IMR-90 (cell line): ENCODE measurements at regions not wholly inside any gene's neighbourhood (a gene's known extent, or its start where the extent isn't known, plus 50 kb on each side); places are given as distances from the start of the nearest gene placed in this dataset.

Experiments used
- BHLHE40 ChIP-seq: fragments of 150-350 bp; IDR thresholded peaks from 2 replicates; pipeline ENCODE4 v1.6.1; 2016; ENCODE audit warnings: mild to moderate bottlenecking, low read depth, low read length
- CHD1 ChIP-seq: IDR thresholded peaks from 2 replicates; pipeline ENCODE4 v1.6.1; 2012; ENCODE audit warnings: low read depth, low read length, improper control_type of control experiment
- MAFK ChIP-seq: IDR thresholded peaks from 2 replicates; pipeline ENCODE4 v1.6.1; 2012; ENCODE audit warnings: low read depth, low read length, improper control_type of control experiment
- MAZ ChIP-seq: IDR thresholded peaks from 2 replicates; pipeline ENCODE4 v1.6.1; 2012; ENCODE audit warnings: low read depth, mild to moderate bottlenecking, low read length, improper control_type of control experiment, moderate library complexity, borderline replicate concordance
- POLR2A ChIP-seq: IDR thresholded peaks from 2 replicates; pipeline ENCODE4 v1.6.1; 2012; ENCODE audit warnings: mild to moderate bottlenecking, low read depth, low read length
- RAD21 ChIP-seq: IDR thresholded peaks from 2 replicates; pipeline ENCODE4 v1.6.1; 2012; ENCODE audit warnings: low read length, improper control_type of control experiment
- RCOR1 ChIP-seq: IDR thresholded peaks from 2 replicates; pipeline ENCODE4 v1.6.1; 2012; ENCODE audit warnings: mild to moderate bottlenecking, low read length, improper control_type of control experiment; ENCODE audit not compliant: insufficient replicate concordance
- RFX5 ChIP-seq: IDR thresholded peaks from 2 replicates; pipeline ENCODE4 v1.8.0; 2012; ENCODE audit warnings: low read depth, mild to moderate bottlenecking, low read length, moderate library complexity
- SMC3 ChIP-seq: fragments of 150-350 bp; IDR thresholded peaks from 2 replicates; pipeline ENCODE4 v1.6.1; 2016; ENCODE audit warnings: low read depth, mild to moderate bottlenecking, antibody characterized with exemption, low read length, moderate library complexity
- TF ChIP-seq, protein P1 (sequence below): conservative IDR thresholded peaks from 2 replicates; pipeline ENCODE4 v1.5.1; 2012; ENCODE audit warnings: mild to moderate bottlenecking, low read depth, low read length, improper control_type of control experiment
- TF ChIP-seq, protein P2 (sequence below): fragments of 150-350 bp; IDR thresholded peaks from 2 replicates; pipeline ENCODE4 v1.6.1; 2016; ENCODE audit warnings: low read depth, mild to moderate bottlenecking, low read length, moderate library complexity, borderline replicate concordance

DNA sequence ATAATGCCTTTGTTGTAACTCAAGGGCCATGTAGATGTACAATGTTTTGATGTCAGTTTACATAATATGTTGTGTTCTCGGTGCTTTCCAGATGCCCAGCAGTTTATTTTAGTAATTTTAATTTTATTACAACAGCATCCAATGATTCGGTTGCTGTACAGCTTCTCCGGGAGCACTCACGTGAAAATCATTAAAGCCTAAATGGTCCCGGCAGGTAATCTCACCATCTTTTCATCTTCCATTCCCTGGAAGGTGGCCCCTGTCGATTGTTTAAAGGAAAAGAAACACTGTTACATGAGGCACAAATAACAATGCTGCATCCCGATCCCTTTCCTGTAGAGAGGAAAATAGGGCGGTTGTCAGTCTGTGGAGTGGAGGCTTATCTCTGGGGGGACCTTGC, 498.1 kb downstream of the SLC4A3 start:
- TF ChIP-seq, protein P1, sequence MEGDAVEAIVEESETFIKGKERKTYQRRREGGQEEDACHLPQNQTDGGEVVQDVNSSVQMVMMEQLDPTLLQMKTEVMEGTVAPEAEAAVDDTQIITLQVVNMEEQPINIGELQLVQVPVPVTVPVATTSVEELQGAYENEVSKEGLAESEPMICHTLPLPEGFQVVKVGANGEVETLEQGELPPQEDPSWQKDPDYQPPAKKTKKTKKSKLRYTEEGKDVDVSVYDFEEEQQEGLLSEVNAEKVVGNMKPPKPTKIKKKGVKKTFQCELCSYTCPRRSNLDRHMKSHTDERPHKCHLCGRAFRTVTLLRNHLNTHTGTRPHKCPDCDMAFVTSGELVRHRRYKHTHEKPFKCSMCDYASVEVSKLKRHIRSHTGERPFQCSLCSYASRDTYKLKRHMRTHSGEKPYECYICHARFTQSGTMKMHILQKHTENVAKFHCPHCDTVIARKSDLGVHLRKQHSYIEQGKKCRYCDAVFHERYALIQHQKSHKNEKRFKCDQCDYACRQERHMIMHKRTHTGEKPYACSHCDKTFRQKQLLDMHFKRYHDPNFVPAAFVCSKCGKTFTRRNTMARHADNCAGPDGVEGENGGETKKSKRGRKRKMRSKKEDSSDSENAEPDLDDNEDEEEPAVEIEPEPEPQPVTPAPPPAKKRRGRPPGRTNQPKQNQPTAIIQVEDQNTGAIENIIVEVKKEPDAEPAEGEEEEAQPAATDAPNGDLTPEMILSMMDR, result no peak
- no peak for TF ChIP-seq RAD21
- no peak for TF ChIP-seq MAFK
- no peak for TF ChIP-seq BHLHE40
- TF ChIP-seq, protein P2, sequence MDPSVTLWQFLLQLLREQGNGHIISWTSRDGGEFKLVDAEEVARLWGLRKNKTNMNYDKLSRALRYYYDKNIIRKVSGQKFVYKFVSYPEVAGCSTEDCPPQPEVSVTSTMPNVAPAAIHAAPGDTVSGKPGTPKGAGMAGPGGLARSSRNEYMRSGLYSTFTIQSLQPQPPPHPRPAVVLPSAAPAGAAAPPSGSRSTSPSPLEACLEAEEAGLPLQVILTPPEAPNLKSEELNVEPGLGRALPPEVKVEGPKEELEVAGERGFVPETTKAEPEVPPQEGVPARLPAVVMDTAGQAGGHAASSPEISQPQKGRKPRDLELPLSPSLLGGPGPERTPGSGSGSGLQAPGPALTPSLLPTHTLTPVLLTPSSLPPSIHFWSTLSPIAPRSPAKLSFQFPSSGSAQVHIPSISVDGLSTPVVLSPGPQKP, result no peak
- no peak for TF ChIP-seq POLR2A
- no peak for TF ChIP-seq SMC3
- no peak for TF ChIP-seq MAZ
- no peak for TF ChIP-seq CHD1
- TF ChIP-seq RCOR1, result no peak
- no peak for TF ChIP-seq RFX5
